ENCODE measurements at regions not wholly inside any gene's neighbourhood (a gene's known extent, or its start where the extent isn't known, plus 50 kb on each side); places are given as distances from the start of the nearest gene placed in this dataset.

DNA sequence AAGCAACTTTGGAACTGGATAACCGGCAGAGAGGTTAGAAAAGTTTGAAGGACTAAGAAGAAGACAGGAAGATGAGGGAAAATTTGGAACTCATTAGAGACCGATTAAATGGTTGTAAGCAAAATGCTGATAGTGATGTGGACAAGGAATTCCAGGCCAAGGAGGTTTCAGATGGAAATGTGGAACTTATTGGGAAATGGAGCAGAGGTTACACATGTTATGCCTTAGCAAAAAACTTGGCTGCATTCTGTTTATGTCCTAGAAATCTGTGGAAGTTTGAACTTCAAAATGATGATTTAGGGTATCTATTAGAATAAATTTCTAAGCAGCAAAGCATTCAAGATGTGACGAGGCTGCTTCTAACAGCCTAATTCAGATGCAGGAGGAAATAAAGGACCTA is 675.1 kb upstream of the SYT4 start:
- H3K36me3 ChIP-seq (ENCODE audit: insufficient read depth in 1 of 2, low read depth in 1 of 2), result no peaks in the 10 kb centered on the region
- TF ChIP-seq, protein P1, sequence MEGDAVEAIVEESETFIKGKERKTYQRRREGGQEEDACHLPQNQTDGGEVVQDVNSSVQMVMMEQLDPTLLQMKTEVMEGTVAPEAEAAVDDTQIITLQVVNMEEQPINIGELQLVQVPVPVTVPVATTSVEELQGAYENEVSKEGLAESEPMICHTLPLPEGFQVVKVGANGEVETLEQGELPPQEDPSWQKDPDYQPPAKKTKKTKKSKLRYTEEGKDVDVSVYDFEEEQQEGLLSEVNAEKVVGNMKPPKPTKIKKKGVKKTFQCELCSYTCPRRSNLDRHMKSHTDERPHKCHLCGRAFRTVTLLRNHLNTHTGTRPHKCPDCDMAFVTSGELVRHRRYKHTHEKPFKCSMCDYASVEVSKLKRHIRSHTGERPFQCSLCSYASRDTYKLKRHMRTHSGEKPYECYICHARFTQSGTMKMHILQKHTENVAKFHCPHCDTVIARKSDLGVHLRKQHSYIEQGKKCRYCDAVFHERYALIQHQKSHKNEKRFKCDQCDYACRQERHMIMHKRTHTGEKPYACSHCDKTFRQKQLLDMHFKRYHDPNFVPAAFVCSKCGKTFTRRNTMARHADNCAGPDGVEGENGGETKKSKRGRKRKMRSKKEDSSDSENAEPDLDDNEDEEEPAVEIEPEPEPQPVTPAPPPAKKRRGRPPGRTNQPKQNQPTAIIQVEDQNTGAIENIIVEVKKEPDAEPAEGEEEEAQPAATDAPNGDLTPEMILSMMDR (IDR thresholded peaks at IDR 0.05), result no peak
- H3K27ac ChIP-seq, result no peak overlapping the region
- no peak overlapping the region for H3K4me3 ChIP-seq
- WGBS, 3 donors, result 84 to 86% (median 85%) methylated on average over 3 of the region's 3 CpGs
- DNase-seq (no peak), ATAC-seq (no peak)
- intact Hi-C loops (cut with DNase I), result no loop called here
- H3K9me3 ChIP-seq, result no peaks in the 10 kb centered on the region
- H3K27me3 ChIP-seq (ENCODE audit: insufficient read depth in 3 of 3, low read length in 2 of 3), result no peaks in the 10 kb centered on the region
- peaks cover 12% of the 10 kb centered on the region for H3K4me1 ChIP-seq

DNA sequence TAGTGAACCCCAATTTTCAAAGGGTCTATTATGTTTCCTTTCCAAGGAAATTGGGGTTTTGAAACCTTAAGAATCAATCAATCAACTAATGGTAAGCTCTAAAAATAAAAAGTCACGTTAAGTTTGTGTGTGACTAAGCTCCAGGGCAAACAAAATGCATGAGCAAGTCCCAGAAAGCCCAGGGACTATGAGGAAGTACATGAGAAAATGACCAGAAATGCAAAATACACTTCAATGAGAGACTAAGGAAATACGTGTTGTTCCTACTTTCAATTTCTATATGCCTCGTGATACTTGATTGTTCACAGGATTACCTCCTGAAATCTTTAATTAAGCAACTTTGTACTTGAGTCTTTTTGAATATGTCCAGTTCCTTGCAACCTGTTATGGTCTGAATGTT is 684.4 kb upstream of the SYT4 start:
- 65 to 76% (median 71%) methylated on average over 3 of the region's 3 CpGs for WGBS, 3 donors
- TF ChIP-seq, protein P1 (IDR thresholded peaks at IDR 0.05), result no peak
- Histone ChIP-seq H3K9me3 (no peaks in the 10 kb centered on the region), H3K27me3 (ENCODE audit: insufficient read depth in 3 of 3, low read length in 2 of 3) (no peaks in the 10 kb centered on the region), H3K4me3 (no peak overlapping the region), H3K36me3 (ENCODE audit: insufficient read depth in 1 of 2, low read depth in 1 of 2) (no peaks in the 10 kb centered on the region), H3K27ac (no peak overlapping the region), H3K4me1 (no peaks in the 10 kb centered on the region)
- no peak for ATAC-seq
- intact Hi-C loops (cut with DNase I), result no loop called here
- no peak for DNase-seq

DNA sequence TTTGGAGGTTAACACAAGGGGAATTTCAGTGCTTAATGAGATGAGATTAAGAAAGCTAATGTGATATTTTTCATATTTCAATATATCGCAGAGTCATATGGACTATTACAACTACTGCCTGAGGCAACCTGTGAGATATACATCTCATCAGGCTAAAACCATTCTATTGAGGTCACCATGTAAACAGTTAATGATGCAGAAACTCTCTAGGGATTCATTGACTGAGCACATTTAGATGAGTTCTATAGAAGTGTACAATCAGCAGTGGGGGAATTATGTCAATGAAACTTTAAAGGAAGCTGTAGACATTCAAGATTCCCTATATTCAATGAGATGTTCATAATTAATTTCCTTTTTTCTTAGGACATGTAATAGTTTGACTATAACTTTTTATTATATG is 687.4 kb upstream of the SYT4 start:
- no peaks in the 10 kb centered on the region for H3K9me3 ChIP-seq
- H3K36me3 ChIP-seq (ENCODE audit: insufficient read depth in 1 of 2, low read depth in 1 of 2), result no peaks in the 10 kb centered on the region
- DNase-seq (no peak), ATAC-seq (no peak)
- no peak overlapping the region for H3K4me3 ChIP-seq
- no peak overlapping the region for H3K27ac ChIP-seq
- WGBS, 3 donors, result 97 to 98% (median 97%) methylated on average over 1 of the region's 1 CpG
- H3K4me1 ChIP-seq, result no peaks in the 10 kb centered on the region
- no peaks in the 10 kb centered on the region for H3K27me3 ChIP-seq (ENCODE audit: insufficient read depth in 3 of 3, low read length in 2 of 3)
- intact Hi-C loops (cut with DNase I), result no loop called here
- TF ChIP-seq, protein P1 (IDR thresholded peaks at IDR 0.05), result no peak

DNA sequence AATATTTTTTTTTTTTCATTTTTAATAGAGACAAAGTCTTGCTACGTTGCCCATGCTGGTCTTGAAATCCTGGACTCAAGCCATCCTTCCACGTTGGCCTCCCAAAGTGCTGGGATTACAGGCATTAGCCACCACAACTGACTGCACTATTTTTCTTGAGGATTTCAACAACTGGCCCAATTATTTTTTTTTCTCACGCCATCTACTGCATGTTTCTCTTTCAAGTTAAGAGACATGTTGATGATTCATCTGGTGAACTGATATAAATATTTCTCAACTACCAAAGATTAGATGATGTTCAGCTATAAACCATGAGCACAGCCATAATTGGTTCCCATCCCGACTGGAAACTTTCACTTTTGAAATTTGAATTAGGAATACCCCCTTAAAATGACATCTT is 688.4 kb upstream of the SYT4 start:
- ATAC-seq (no peak), DNase-seq (no peak)
- Histone ChIP-seq H3K4me3 (no peak overlapping the region), H3K4me1 (no peaks in the 10 kb centered on the region), H3K9me3 (no peaks in the 10 kb centered on the region), H3K36me3 (ENCODE audit: insufficient read depth in 1 of 2, low read depth in 1 of 2) (no peaks in the 10 kb centered on the region), H3K27ac (no peak overlapping the region), H3K27me3 (ENCODE audit: insufficient read depth in 3 of 3, low read length in 2 of 3) (no peaks in the 10 kb centered on the region)
- WGBS, 3 donors, result 47 to 64% (median 59%) methylated on average over 4 of the region's 4 CpGs
- intact Hi-C loops (cut with DNase I), result no loop called here
- TF ChIP-seq, protein P1 (IDR thresholded peaks at IDR 0.05), result no peak

DNA sequence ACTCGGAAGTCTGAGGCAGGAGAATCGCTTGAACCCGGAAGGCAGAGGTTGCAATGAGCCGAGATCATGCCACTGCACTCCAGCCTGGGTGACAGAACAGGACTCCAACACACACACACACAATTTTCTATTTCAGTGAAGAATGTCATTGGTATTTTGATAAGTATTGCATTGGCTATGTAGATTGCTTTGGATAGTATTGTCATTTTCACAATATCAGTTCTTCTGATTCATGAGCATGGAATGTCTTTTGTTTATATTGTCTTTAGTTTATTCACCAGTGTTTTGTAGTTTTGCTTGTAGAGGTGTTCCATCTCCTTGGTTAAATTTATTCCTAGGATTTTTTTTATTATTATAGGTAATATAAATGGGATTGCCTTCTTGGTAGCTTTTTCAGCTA is 693.4 kb upstream of the SYT4 start:
- Histone ChIP-seq H3K27ac (no peak overlapping the region), H3K27me3 (ENCODE audit: insufficient read depth in 3 of 3, low read length in 2 of 3) (no peaks in the 10 kb centered on the region), H3K36me3 (ENCODE audit: insufficient read depth in 1 of 2, low read depth in 1 of 2) (no peaks in the 10 kb centered on the region), H3K4me3 (no peak overlapping the region), H3K9me3 (no peaks in the 10 kb centered on the region), H3K4me1 (no peaks in the 10 kb centered on the region)
- WGBS, 3 donors, result 99% methylated on average over 4 of the region's 4 CpGs
- intact Hi-C loops (cut with DNase I), result no loop called here
- TF ChIP-seq, protein P1 (IDR thresholded peaks at IDR 0.05), result no peak
- DNase-seq (no peak), ATAC-seq (no peak)
